Central memory CD4-positive, alpha-beta T cell (primary cell): ENCODE measurements at regions not wholly inside any gene's neighbourhood (a gene's known extent, or its start where the extent isn't known, plus 50 kb on each side); places are given as distances from the start of the nearest gene placed in this dataset.
"Not testable (repeated sequence)": the region's sequence is repeated elsewhere in the genome, so short reads cannot be mapped to it uniquely, and the experiment has no call there.

ENCODE experiments used
- DNase-seq: peaks from one replicate; pipeline ENCODE4 v3.0.0; 2022

GRCh38 chr1:157319567-157319966 lies 181.4 kb upstream of the ETV3 start:
- no peak for DNase-seq

- not testable (repeated sequence) for DNase-seq
These were observed 179.0 kb upstream of the ETV3 start for GRCh38 chr1:157317229-157317628.

- no peak for DNase-seq
These were observed 177.3 kb upstream of the ETV3 start for GRCh38 chr1:157315544-157315943.

- DNase-seq: no peak
These were observed 176.2 kb upstream of the ETV3 start for GRCh38 chr1:157314408-157314807.

- DNase-seq: no peak
These were observed 175.1 kb upstream of the ETV3 start for GRCh38 chr1:157313240-157313807.

- DNase-seq: no peak
These were observed 174.1 kb upstream of the ETV3 start for GRCh38 chr1:157312082-157312812.

- DNase-seq: no peak
These were observed 173.5 kb upstream of the ETV3 start for GRCh38 chr1:157311730-157312081.

- DNase-seq: not testable (repeated sequence)
These were observed 172.9 kb upstream of the ETV3 start for GRCh38 chr1:157310805-157311729.

GRCh38 chr1:157310401-157310800 lies 172.2 kb upstream of the ETV3 start:
- DNase-seq: no peak

GRCh38 chr1:157307491-157307890 lies 169.3 kb upstream of the ETV3 start:
- DNase-seq: no peak

- DNase-seq: no peak
These were observed 168.7 kb upstream of the ETV3 start for GRCh38 chr1:157306896-157307295.

- DNase-seq: no peak
These were observed 166.1 kb upstream of the ETV3 start for GRCh38 chr1:157304271-157304670.

- DNase-seq: no peak
These were observed 164.5 kb upstream of the ETV3 start for GRCh38 chr1:157302724-157303123.

GRCh38 chr1:157302199-157302497 lies 164.0 kb upstream of the ETV3 start:
- no peak for DNase-seq

GRCh38 chr1:157301477-157302198 lies 163.4 kb upstream of the ETV3 start:
- DNase-seq: no peak

GRCh38 chr1:157294387-157295145 lies 156.4 kb upstream of the ETV3 start:
- DNase-seq: not testable (repeated sequence)

GRCh38 chr1:157292809-157293564 lies 154.8 kb upstream of the ETV3 start:
- DNase-seq: no peak

- no peak for DNase-seq
These were observed 154.1 kb upstream of the ETV3 start for GRCh38 chr1:157292302-157292701.

- DNase-seq: no peak
These were observed 152.9 kb upstream of the ETV3 start for GRCh38 chr1:157291083-157291482.

GRCh38 chr1:157289424-157290105 lies 151.4 kb upstream of the ETV3 start:
- no peak for DNase-seq

- no peak for DNase-seq
These were observed 150.8 kb upstream of the ETV3 start for GRCh38 chr1:157288996-157289395.
